ENCODE measurements at regions not wholly inside any gene's neighbourhood (a gene's known extent, or its start where the extent isn't known, plus 50 kb on each side); places are given as distances from the start of the nearest gene placed in this dataset.

GRCh38 chr3:176794406-176794805, 402.9 kb downstream of the TBL1XR1 start (continued):
- TF ChIP-seq PATZ1 (CRISPR knock-in tag; IDR thresholded peaks at IDR 0.05; ENCODE audit: borderline replicate concordance): no peak
- TF ChIP-seq HDAC6 (IDR thresholded peaks at IDR 0.05; ENCODE audit: low read depth, low read length): no peak
- TF ChIP-seq ZNF239 (CRISPR knock-in tag; IDR thresholded peaks at IDR 0.05): no peak
- no peak for TF ChIP-seq BRD9 (IDR thresholded peaks at IDR 0.05; ENCODE audit: low read depth, partially characterized antibody)
- no peak for TF ChIP-seq ATF1 (CRISPR knock-in tag; IDR thresholded peaks at IDR 0.05)
- TF ChIP-seq ATF1 (tag; IDR thresholded peaks at IDR 0.05): no peak
- TF ChIP-seq GABPA (tag; conservative IDR thresholded peaks at IDR 0.05; ENCODE audit: low read depth): no peak
- TF ChIP-seq BCLAF1 (IDR thresholded peaks at IDR 0.05; ENCODE audit: borderline replicate concordance in 1 of 2, control insufficient read depth in 1 of 2, low read depth in 2 of 2, low read length in 1 of 2): no peak
- no peak for TF ChIP-seq NFRKB (IDR thresholded peaks at IDR 0.05; ENCODE audit: low read depth)

All from K562 (cell line).